ENCODE measurements at regions not wholly inside any gene's neighbourhood (a gene's known extent, or its start where the extent isn't known, plus 50 kb on each side); places are given as distances from the start of the nearest gene placed in this dataset.

DNA sequence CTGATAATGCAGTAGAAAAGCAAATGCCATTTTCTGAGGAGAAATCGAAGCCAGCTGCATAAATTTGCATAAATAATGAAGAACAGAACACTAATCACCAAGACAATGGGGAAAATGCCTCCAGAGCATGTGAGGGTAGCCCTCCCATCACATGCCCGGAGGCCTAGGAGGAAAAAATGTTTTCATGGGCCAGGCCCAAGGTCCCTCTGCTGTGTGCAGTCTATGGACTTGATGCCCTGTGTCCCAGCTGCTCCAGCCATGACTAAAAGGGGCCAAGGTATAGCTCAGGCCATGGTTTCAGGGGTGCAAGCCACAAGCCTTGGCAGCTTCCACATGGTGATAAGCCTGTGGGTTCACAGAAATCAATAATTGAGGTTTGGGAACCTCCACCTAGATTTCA is 164.1 kb downstream of the HAO1 start:
- TF ChIP-seq CTCF (IDR thresholded peaks at IDR 0.05) (no peak), POLR2AphosphoS5 (IDR thresholded peaks at IDR 0.05; ENCODE audit: low read depth, low read length) (no peak), TCF7L2 (IDR thresholded peaks at IDR 0.05; ENCODE audit: low read depth, low read length) (no peak), REST (IDR thresholded peaks at IDR 0.05; ENCODE audit: insufficient read depth in 1 of 2, low read depth in 2 of 2, low read length in 1 of 2) (no peak), SIN3A (IDR thresholded peaks at IDR 0.05; ENCODE audit: borderline replicate concordance, insufficient read depth, low read depth, low read length) (no peak)

All from Panc1 (cell line).